Neural progenitor cell (in vitro differentiated cells): ENCODE measurements at regions not wholly inside any gene's neighbourhood (a gene's known extent, or its start where the extent isn't known, plus 50 kb on each side); places are given as distances from the start of the nearest gene placed in this dataset.

Source experiments
- EZH2 ChIP-seq: fragments of 200-600 bp; sonication (generic); IDR thresholded peaks from 2 replicates; pipeline ENCODE4 v1.6.1; 2017; ENCODE audit warnings: antibody characterized with exemption, mild to moderate bottlenecking, moderate library complexity
- EZH2phosphoT487 ChIP-seq: fragments of 200-600 bp; sonication (generic); IDR thresholded peaks from 2 replicates; pipeline ENCODE4 v1.6.1; 2017; ENCODE audit warnings: antibody characterized with exemption
- TF ChIP-seq, protein P1 (sequence below): fragments of 200-600 bp; sonication (generic); IDR thresholded peaks from 2 replicates; pipeline ENCODE4 v1.5.1; 2017; ENCODE audit warnings: antibody characterized with exemption, mild to moderate bottlenecking

DNA sequence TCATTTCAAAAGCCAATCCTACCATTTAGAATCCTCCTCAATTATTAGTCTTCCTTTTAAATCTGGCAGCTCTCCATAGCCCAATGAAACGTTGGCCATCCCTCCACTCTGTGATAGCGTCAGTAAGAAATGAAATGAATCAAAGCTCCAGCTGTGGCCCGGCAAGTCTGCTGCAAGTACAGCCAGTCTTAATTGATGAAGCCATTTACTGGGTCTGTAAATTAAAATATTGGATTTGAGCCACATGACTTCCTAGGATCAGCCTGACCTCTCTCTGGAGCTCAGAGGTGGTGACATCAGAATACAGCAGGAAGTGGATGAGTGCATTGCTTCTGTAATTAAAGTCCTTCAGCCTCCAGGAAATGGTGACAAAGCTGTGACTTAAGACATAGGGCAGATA lies 347.0 kb upstream of the LMCD1 start:
- no peak for TF ChIP-seq EZH2
- TF ChIP-seq, protein P1, sequence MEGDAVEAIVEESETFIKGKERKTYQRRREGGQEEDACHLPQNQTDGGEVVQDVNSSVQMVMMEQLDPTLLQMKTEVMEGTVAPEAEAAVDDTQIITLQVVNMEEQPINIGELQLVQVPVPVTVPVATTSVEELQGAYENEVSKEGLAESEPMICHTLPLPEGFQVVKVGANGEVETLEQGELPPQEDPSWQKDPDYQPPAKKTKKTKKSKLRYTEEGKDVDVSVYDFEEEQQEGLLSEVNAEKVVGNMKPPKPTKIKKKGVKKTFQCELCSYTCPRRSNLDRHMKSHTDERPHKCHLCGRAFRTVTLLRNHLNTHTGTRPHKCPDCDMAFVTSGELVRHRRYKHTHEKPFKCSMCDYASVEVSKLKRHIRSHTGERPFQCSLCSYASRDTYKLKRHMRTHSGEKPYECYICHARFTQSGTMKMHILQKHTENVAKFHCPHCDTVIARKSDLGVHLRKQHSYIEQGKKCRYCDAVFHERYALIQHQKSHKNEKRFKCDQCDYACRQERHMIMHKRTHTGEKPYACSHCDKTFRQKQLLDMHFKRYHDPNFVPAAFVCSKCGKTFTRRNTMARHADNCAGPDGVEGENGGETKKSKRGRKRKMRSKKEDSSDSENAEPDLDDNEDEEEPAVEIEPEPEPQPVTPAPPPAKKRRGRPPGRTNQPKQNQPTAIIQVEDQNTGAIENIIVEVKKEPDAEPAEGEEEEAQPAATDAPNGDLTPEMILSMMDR: no peak
- TF ChIP-seq EZH2phosphoT487: no peak
